MM.1S (cell line): ENCODE measurements at regions not wholly inside any gene's neighbourhood (a gene's known extent, or its start where the extent isn't known, plus 50 kb on each side); places are given as distances from the start of the nearest gene placed in this dataset.

ENCODE experiments used
- DNase-seq: peaks from one replicate; pipeline ENCODE4 v3.0.0-alpha.2; 2015
- H2AFZ ChIP-seq: fragments of 300-600 bp; sonication (generic); 2 replicates; pipeline ENCODE4 v1.6.0; 2016; ENCODE audit warnings: antibody characterized with exemption, low read length
- H3F3A ChIP-seq: fragments of 300-600 bp; sonication (generic); 2 replicates; pipeline ENCODE4 v1.6.1; 2016; ENCODE audit warnings: mild to moderate bottlenecking, antibody characterized with exemption, low read length, moderate library complexity, mixed read lengths; ENCODE audit not compliant: insufficient read depth
- H3K27ac ChIP-seq: fragments of 300-600 bp; sonication (generic); 2 replicates; pipeline ENCODE4 v1.5.1; 2016; ENCODE audit warnings: mild to moderate bottlenecking, low read length
- H3K27me3 ChIP-seq: fragments of 300-600 bp; sonication (generic); replicated peaks from 2 replicates; pipeline ENCODE4 v1.6.0; 2016; ENCODE audit warnings: low read length; ENCODE audit not compliant: insufficient read depth
- H3K36me3 ChIP-seq: fragments of 300-600 bp; sonication (generic); replicated peaks from 2 replicates; pipeline ENCODE4 v1.6.1; 2016; ENCODE audit warnings: mild to moderate bottlenecking, low read length, mixed read lengths; ENCODE audit not compliant: insufficient read depth
- H3K4me1 ChIP-seq: fragments of 300-600 bp; sonication (generic); 2 replicates; pipeline ENCODE4 v1.6.1; 2016; ENCODE audit warnings: low read length, mixed read lengths
- H3K4me2 ChIP-seq: fragments of 300-600 bp; sonication (generic); 2 replicates; pipeline ENCODE4 v1.6.0; 2016; ENCODE audit warnings: low read depth, low read length
- H3K4me3 ChIP-seq: fragments of 300-600 bp; sonication (generic); 2 replicates; pipeline ENCODE4 v1.5.1; 2016; ENCODE audit warnings: low read length, mixed read lengths
- H3K79me2 ChIP-seq: fragments of 300-600 bp; sonication (generic); 2 replicates; pipeline ENCODE4 v1.6.1; 2016; ENCODE audit warnings: mixed run types, low read length, mixed read lengths
- H3K9ac ChIP-seq: fragments of 300-600 bp; sonication (generic); 2 replicates; pipeline ENCODE4 v1.6.1; 2016; ENCODE audit warnings: low read length, mixed read lengths
- H3K9me2 ChIP-seq: fragments of 300-600 bp; sonication (generic); replicated peaks from 2 replicates; pipeline ENCODE4 v1.6.1; 2016; ENCODE audit warnings: mild to moderate bottlenecking, low read length, mixed read lengths; ENCODE audit not compliant: insufficient read depth
- H3K9me3 ChIP-seq: fragments of 300-600 bp; sonication (generic); replicated peaks from 2 replicates; pipeline ENCODE4 v1.6.1; 2016; ENCODE audit warnings: mild to moderate bottlenecking, low read length, mixed read lengths; ENCODE audit not compliant: insufficient read depth
- H4K20me1 ChIP-seq: fragments of 300-600 bp; sonication (generic); 2 replicates; pipeline ENCODE4 v1.6.1; 2016; ENCODE audit warnings: mild to moderate bottlenecking, low read length, moderate library complexity, mixed read lengths; ENCODE audit not compliant: insufficient read depth
- EZH2 ChIP-seq: fragments of 300-600 bp; sonication (generic); optimal IDR thresholded peaks from 2 replicates; pipeline ENCODE3; 2017; ENCODE audit warnings: low read depth, mild to moderate bottlenecking, antibody characterized with exemption, low read length, mixed read lengths
- EZH2phosphoT487 ChIP-seq: fragments of 300-600 bp; sonication (generic); IDR thresholded peaks from 2 replicates; pipeline ENCODE4 v1.6.1; 2018; ENCODE audit warnings: antibody characterized with exemption, low read length
- TF ChIP-seq, protein P1 (sequence below): fragments of 300-600 bp; sonication (generic); IDR thresholded peaks from 2 replicates; pipeline ENCODE4 v1.5.1; 2016; ENCODE audit warnings: antibody characterized with exemption, low read length, mixed read lengths

- Histone ChIP-seq H4K20me1 (no peaks in the 10 kb centered on the region), H3K4me1 (no peaks in the 10 kb centered on the region), H3K27me3 (no peaks in the 10 kb centered on the region), H3K9me3 (no peaks in the 10 kb centered on the region), H3K9me2 (no peaks in the 10 kb centered on the region), H2AFZ (no peak overlapping the region), H3K9ac (no peak overlapping the region), H3K4me2 (no peak overlapping the region), H3K36me3 (no peaks in the 10 kb centered on the region), H3F3A (no peaks in the 10 kb centered on the region), H3K27ac (no peak overlapping the region), H3K4me3 (no peak overlapping the region), H3K79me2 (no peaks in the 10 kb centered on the region)
- TF ChIP-seq, protein P1, sequence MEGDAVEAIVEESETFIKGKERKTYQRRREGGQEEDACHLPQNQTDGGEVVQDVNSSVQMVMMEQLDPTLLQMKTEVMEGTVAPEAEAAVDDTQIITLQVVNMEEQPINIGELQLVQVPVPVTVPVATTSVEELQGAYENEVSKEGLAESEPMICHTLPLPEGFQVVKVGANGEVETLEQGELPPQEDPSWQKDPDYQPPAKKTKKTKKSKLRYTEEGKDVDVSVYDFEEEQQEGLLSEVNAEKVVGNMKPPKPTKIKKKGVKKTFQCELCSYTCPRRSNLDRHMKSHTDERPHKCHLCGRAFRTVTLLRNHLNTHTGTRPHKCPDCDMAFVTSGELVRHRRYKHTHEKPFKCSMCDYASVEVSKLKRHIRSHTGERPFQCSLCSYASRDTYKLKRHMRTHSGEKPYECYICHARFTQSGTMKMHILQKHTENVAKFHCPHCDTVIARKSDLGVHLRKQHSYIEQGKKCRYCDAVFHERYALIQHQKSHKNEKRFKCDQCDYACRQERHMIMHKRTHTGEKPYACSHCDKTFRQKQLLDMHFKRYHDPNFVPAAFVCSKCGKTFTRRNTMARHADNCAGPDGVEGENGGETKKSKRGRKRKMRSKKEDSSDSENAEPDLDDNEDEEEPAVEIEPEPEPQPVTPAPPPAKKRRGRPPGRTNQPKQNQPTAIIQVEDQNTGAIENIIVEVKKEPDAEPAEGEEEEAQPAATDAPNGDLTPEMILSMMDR: no peak
- TF ChIP-seq EZH2phosphoT487 (no peak), EZH2 (no peak)
- no peak for DNase-seq
Measured at GRCh38 chr2:237202288-237203030, 116.8 kb downstream of the COPS8 start.

GRCh38 chr2:237205043-237205541 lies 119.4 kb downstream of the COPS8 start:
- no peak overlapping the region for H3K9ac ChIP-seq
- no peak overlapping the region for H3K4me2 ChIP-seq
- no peak for TF ChIP-seq EZH2
- TF ChIP-seq EZH2phosphoT487: no peak
- TF ChIP-seq, protein P1: no peak
- H2AFZ ChIP-seq: no peak overlapping the region
- no peaks in the 10 kb centered on the region for H4K20me1 ChIP-seq
- no peaks in the 10 kb centered on the region for H3F3A ChIP-seq
- H3K36me3 ChIP-seq: no peaks in the 10 kb centered on the region
- H3K27me3 ChIP-seq: no peaks in the 10 kb centered on the region
- no peaks in the 10 kb centered on the region for H3K4me1 ChIP-seq
- H3K79me2 ChIP-seq: no peaks in the 10 kb centered on the region
- no peaks in the 10 kb centered on the region for H3K9me3 ChIP-seq
- no peak for DNase-seq
- H3K4me3 ChIP-seq: no peak overlapping the region
- no peak overlapping the region for H3K27ac ChIP-seq
- H3K9me2 ChIP-seq: no peaks in the 10 kb centered on the region

DNA sequence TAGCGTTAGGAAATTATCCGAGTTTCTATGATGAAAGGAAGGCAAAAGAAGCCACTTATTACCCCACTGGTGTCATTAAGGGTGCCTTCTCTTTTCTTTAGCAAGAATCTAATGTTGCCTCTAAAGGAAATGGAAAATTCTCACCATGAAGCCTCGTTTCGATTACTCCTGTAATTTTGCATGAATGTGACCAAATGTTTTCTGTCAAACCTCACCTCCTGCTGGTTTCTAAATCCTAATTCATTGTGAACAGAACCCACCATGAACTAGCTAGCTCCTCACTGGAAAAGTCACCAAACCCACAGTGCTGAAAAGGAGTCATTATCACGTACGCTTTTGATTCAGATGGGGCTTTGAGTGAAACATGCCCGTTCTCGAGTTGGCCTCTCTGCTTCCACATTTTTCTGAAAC lies 119.9 kb downstream of the COPS8 start:
- H3K9ac ChIP-seq: no peak overlapping the region
- H3K9me3 ChIP-seq: no peaks in the 10 kb centered on the region
- DNase-seq: no peak
- TF ChIP-seq EZH2phosphoT487 (no peak), EZH2 (no peak)
- TF ChIP-seq, protein P1: no peak
- no peaks in the 10 kb centered on the region for H3K4me1 ChIP-seq
- no peak overlapping the region for H3K27ac ChIP-seq
- H3K79me2 ChIP-seq: no peaks in the 10 kb centered on the region
- no peak overlapping the region for H3K4me2 ChIP-seq
- no peaks in the 10 kb centered on the region for H3K27me3 ChIP-seq
- H2AFZ ChIP-seq: no peak overlapping the region
- no peaks in the 10 kb centered on the region for H3F3A ChIP-seq
- no peaks in the 10 kb centered on the region for H4K20me1 ChIP-seq
- no peaks in the 10 kb centered on the region for H3K9me2 ChIP-seq
- H3K4me3 ChIP-seq: no peak overlapping the region
- no peaks in the 10 kb centered on the region for H3K36me3 ChIP-seq
